HT-29 (cell line): ENCODE measurements at regions not wholly inside any gene's neighbourhood (a gene's known extent, or its start where the extent isn't known, plus 50 kb on each side); places are given as distances from the start of the nearest gene placed in this dataset.

Experiments used
- DNase-seq: peaks from one replicate; pipeline ENCODE4 v3.0.0-alpha.2; 2015; ENCODE audit warnings: low spot score

DNA sequence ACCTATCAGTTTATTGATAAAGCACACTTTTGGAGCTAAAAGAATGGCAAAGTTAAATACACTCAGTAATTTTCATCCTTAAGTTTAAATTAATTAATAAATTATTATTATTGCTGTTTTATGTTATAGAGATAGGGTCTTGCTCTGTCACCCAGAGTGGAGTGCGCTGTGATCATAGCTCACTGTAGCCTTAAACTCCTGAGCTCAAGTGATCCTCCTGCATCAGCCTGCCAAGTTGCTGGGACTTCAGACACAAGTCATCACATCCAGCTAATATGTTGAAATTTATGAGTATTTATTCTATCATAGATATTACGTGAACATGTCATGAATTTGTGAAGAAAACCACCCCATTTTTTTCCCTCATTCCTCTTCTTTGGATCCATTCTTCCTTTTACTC lies 64.2 kb downstream of the GJA1 start:
- no peak for DNase-seq

DNA sequence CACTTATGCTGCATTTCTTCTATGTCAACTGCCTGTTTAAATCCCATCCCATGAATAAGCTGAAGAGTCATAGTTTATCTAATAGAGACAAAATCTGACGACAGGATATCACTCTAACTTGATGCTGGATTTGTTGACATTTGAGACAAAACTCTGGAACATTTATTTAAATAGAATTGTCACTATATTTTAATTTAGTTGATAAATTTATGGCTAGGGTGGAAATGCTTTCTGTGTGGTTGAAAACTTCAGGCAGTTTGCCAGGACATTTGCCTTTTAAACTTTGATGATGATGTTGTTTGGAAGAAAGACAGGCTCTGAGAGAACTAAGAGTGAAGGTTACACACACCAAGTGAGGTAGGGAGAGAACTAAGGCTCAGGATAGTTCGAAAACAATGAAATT lies 68.1 kb downstream of the GJA1 start:
- no peak for DNase-seq

DNA sequence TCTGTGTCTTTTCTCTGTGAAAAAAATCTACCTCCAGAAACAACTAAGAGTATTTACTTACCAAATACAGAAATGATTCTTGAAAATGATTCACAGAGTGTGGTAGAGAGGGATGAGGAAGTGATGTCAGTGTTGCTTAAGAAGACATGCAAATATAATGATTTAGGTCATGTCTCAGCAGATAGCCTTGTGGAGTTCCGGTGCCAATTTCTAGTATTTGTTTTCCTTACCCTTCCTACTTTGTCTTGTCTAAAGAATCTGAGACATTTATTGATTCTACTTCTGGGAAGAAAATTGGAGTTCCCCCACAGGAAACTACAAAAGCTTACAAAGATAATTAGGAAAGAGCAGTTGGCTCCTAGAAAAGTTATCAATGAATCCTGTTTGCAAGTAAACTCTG lies 68.8 kb downstream of the GJA1 start:
- no peak for DNase-seq

DNA sequence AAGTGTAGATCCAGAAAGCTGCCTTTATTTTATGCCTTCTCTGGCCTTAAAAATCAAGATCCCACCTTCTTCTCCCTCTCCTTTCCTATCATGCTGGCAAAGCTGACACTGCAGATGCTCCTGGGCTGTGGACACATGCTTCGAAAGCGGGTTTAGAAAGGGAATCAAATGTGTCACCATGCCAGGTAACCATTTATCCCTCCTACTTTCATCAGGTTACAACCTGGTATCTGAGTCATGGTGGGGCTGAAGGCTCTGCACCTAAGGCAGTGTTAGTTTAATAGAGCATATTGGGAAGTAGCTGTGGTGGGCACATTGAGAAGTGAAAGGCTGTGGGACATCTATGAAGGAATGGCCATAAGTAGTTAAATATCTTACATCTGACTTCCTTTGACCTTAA lies 69.8 kb downstream of the GJA1 start:
- no peak for DNase-seq

DNA sequence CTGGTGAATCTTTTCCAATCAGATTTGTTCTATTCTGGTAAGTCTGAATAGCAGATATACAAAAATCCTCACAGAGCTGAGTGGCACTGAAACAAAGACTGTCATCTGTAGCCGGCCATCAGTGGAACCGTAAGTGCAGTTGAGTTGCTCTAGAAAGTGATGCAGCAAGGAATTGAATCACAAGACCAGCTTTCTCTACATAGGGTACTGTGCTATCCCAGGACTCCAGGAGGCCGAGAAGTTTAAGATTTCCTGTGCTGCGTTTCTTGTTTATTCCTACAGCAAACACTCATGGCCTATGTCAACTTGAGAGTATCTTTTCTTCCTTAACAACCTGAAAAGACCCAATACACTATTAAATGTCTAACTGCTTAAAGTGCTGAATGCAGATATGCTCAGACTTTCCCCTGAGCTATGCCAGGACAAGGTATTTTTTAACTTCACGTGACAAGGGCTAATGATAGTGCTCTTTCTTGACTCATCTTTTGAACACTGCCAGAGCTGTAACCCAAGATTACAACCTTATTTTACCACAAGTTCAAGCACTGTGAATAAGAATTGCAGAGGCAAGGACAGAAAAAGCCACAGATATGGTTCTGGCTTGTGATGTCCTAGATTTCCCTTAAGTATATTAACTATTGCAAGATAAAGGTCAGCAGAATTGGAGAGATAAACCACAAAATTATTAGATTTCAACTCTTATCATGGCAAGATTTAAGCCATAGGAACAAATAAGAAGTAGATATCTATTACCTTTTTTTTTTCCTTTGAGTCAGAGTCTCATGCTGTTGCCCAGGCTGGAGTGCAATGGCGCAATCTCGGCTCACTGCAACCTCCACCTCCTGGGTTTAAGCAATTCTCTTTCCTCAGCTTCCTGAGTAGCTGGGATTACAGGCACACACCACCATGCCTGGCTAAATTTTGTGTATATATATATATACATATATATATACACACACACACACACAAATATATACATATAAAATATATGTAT lies 71.6 kb downstream of the GJA1 start:
- no peak for DNase-seq

DNA sequence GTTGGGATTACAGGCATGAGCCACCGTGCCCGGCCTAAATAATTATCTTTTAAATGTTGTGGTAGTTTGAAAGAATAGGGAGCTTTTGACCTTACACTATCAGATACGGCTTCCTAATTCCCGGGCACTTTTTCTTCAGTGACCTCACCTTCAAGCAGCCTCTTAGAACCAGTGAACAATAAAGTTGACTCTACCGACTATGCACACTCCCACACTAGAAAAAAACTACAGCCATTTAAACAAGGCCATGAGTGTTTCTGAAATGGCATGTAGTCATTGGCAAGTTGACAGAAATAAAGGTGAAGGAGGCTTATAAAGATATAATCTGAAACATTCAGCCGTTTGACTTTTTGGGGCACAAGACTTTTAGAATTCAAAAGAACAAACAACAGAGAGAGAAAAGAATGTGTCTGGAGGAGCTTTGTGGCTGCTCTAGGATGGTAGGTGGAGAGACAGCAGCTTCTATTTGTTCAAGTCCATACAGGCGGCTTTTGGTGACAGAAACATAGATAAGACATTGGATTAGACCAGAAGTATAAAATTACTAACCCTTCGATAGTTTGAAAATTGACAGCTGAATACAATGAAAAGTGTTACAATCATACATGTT lies 75.2 kb downstream of the GJA1 start:
- peak; percentile 50 for DNase-seq

DNA sequence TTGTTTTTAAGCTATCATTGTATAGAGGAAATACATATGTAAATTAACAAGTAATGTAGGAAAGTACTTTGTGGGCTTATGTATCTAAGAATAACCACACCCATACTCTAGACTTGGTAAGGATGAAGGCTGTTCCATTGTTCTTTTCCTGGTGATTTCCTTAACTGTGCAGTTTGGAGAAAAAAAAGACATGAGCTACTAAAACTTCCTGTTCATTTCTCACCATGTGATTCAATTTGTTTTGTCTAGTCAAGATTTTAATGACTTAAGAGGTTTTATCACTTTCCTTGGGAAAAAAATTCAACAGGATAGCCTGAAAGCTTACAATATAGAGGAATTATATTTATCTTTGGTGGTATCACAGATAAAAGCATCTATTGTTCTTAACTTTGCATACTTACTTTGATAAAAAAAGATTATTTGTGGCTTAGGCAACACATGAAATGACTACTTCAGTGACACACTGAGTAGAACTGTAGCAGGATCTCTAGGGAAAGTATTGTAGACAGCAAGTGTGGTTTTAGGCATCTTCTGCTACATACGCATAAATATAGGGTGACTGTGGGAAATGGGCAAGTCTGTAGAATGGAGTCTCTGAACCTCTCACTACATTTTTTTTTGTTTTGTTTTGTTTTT lies 80.3 kb downstream of the GJA1 start:
- DNase-seq, result no peak

- no peak for DNase-seq
These were observed 80.9 kb downstream of the GJA1 start for GRCh38 chr6:121516331-121516730.

- no peak for DNase-seq
These were observed 85.1 kb downstream of the GJA1 start for GRCh38 chr6:121520337-121521163.

DNA sequence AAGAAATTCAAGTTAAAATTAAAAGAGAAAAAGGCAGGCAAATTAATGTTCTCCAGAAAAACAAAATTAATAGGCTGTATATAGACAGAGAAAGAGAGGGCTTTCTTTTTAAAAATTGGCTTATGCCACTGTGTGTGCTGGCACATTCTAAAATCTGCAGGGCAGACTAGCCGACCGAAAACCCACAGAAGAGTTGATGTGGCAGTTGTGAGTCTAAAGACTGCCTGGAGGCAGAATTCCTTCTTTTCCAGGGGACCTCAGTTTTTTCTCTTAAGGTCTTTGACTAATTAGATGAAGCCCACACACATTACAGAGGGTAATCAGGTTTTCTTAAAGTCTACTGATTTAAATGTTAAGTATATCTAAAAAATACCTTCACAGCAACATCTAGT lies 85.7 kb downstream of the GJA1 start:
- no peak for DNase-seq

DNA sequence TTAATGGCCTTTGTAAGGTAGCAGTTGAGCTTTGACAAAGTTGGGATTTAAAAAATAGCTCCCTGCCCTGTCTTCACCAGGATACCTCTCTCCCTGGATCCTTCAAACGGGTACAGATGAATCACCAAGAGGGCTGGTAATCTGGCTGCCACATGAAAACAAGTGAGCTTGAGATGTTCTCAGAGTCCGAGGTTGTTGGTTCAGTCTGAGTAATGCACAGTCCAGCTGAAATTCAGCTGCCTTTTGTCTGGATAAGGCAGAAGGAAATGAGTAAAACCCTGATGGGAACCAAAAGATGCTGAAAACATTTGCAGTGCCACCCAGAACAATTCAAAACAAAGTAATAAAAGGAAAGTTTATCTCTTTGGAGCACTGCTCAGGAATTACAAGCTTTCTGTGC lies 86.8 kb downstream of the GJA1 start:
- DNase-seq, result no peak

GRCh38 chr6:121522771-121523386 lies 87.4 kb downstream of the GJA1 start:
- DNase-seq, result no peak

GRCh38 chr6:121523628-121524027 lies 88.2 kb downstream of the GJA1 start:
- no peak for DNase-seq

DNA sequence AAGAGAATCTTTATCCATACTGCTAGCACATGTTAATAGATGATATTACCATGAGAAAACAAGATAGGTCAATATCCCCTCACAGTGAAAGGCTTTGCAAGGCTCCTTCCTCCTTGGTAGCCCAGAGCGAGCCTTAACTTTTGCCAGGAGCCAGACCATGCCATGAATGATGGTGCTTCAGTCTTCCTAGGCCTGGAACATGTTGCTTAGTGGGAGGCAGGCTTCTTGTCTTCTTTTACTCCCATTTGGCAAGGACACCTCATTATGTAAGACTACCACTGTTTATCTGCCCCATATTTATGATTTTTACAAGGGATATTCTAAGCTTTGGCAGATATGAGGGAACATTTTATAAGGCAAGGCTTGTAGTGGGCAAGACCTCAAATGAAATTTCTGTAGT lies 90.8 kb downstream of the GJA1 start:
- no peak for DNase-seq

DNA sequence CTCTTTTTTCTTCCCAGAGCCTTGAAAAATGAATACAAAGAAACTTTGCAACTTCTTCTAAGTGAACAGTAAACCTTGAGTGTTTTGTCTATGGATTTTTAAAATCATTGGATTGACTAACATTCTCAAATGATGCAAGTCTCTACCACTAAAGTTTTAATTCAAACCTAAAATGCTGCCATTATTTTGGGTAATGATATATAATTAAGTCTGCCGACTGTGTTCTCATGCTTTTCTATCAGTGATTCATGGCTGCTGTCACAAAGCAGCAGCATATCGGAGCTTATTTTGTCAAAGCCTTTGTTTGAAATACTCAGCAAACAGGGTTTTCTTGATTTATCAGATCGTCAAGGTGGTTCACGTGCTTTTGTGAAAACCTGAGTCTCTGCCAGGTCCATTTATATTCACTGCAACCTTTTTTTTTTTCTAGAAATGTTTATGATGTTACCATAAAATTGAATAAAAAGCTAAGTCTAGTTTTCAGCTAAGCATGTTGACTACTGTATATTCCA lies 96.3 kb downstream of the GJA1 start:
- DNase-seq, result no peak

DNA sequence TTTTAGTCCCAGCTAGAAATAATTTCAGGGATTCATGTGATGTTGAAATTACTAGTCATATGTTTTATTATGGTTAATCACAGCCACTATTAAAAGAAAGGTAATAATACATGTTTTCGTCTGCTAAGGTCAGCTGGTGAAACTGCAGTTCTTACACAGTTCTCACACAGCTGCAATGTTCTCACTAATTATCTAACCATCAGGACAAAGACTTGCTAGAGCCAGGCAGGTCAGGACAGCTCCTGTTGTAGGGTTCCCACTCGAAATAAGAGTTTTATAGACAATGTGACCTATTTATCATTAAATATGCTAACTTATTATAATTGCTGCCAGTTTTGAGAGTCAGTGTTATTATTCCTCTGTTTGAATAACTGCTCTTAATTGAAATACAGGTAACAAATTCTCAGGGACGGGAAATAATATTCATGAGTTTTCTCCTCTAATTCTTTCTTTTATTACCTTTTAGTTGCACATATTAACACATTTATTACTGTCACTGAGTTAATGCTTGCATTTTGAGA lies 97.9 kb downstream of the GJA1 start:
- no peak for DNase-seq

GRCh38 chr6:121535777-121536176 lies 100.3 kb downstream of the GJA1 start:
- DNase-seq, result no peak

DNA sequence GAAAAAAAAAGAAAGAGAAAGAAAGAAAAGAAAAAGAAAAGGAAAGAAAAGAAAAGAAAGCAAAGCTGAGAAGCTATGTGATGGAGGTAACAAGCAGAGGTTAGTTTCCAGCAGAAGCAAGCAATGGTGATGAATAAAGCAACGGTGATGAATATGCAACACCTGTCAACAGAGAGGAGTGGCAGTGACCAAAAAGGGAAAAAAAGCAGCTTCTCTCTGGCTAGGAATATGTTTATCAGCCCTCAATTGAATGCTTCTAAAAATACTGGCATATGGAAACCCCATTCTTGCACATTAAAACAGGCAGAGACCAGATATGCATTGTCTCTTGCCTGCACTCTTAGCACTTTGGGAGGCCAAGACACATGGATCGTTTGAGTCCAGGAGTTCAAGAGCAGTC lies 100.9 kb downstream of the GJA1 start:
- no peak for DNase-seq

DNA sequence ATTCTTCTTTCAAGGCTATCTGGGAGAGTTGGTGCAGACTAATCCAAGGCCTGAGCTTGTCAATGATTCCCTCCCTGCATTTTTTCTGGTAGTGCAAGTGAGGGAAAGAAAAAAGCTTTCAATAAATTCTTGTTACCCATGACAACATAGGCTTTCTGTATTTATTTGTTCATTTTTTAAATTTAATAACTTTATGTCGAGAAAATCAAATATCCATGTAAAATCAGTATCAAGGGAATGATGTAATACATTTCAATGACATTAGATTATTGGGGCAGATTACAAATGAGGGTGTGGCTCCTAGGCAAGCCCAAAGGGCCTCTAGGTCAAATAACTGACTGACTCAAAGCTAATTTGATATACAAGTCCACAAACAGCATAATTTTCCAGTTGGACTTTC lies 104.0 kb downstream of the GJA1 start:
- DNase-seq, result no peak

DNA sequence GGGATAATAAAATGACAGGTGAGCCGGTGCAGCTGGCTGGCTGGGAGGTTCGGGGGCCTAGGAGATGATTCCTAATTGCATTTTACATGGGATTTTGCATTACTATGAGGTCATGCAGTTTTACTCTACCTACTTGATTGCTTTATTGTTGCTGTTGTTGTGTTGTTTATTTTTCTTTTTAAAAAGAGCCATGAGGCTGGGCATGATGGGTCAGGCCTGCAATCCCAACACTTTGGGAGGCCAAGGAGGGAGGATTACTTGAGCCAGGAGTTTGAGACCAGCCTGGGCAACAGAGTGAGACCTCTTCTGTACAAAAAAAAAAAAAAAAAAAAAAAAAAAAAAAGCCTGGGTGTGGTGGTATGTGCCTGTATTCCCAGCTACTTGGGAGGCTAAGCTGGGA lies 104.8 kb downstream of the GJA1 start:
- no peak for DNase-seq

GRCh38 chr6:121544691-121545090 lies 109.2 kb downstream of the GJA1 start:
- DNase-seq, result no peak
